B cell (primary cell): ENCODE measurements at regions not wholly inside any gene's neighbourhood (a gene's known extent, or its start where the extent isn't known, plus 50 kb on each side); places are given as distances from the start of the nearest gene placed in this dataset.

Experiments used
- ATAC-seq: fragments of 200-7000 bp; cut with Tn5 transposase; one replicate; pipeline ENCODE4 v1.10.0; 2021; ENCODE audit warnings: low read depth, mild to moderate bottlenecking, moderate number of reproducible peaks, moderate library complexity
- CTCF ChIA-PET: fragments of 350-600 bp; sonication (Branson Sonifier 250); formaldehyde crosslinking; loops from one replicate; lab custom pipeline; 2021; ENCODE audit warnings: antibody characterized with exemption, inconsistent platforms; lab: Charles Lee
- POLR2A ChIA-PET: fragments of 350-600 bp; sonication (Branson Sonifier 250); formaldehyde crosslinking; loops from one replicate; lab custom pipeline; 2021; ENCODE audit warnings: antibody characterized with exemption; lab: Charles Lee
- DNase-seq: peaks from one replicate; pipeline ENCODE4 v3.0.0; 2013
- H2AFZ ChIP-seq: 2 replicates; pipeline ENCODE4 v1.6.1; 2012; ENCODE audit warnings: mild to moderate bottlenecking, low read depth, low read length; ENCODE audit not compliant: insufficient read depth, poor library complexity, severe bottlenecking
- H3K27ac ChIP-seq, 2 donors: 1 replicate in 1 of 2; 2 replicates in 1 of 2; pipeline ENCODE4 v1.5.1; 2012 to 2013; ENCODE audit warnings: low read length in 2 of 2, mild to moderate bottlenecking in 2 of 2, moderate library complexity in 1 of 2
- H3K27me3 ChIP-seq, 4 experiments: fragments of 200-600 bp in 1 of 4; sonication (generic) in 1 of 4; replicated peaks in 1 of 4; 1 replicate in 2 of 4; 2 replicates in 2 of 4; pipeline versions ENCODE4 v1.6.1 to v1.7.0; 2013 to 2016; ENCODE audit warnings: low read length in 3 of 4, mild to moderate bottlenecking in 2 of 4, mixed read lengths in 1 of 4, moderate library complexity in 1 of 4; ENCODE audit not compliant: insufficient read depth in 4 of 4, control insufficient read depth in 3 of 4; ENCODE audit errors: control extremely low read depth in 1 of 4
- H3K36me3 ChIP-seq, 2 experiments: replicated peaks in 1 of 2; 1 replicate in 1 of 2; 2 replicates in 1 of 2; pipeline versions ENCODE4 v1.6.1 to v1.7.1; 2013; ENCODE audit warnings: low read length in 1 of 2; ENCODE audit not compliant: insufficient read depth in 2 of 2, control insufficient read depth in 1 of 2; ENCODE audit errors: control extremely low read depth in 1 of 2, extremely low read depth in 1 of 2
- H3K4me1 ChIP-seq, 2 donors: fragments of 200-600 bp in 1 of 2; sonication (generic) in 1 of 2; 1 replicate in 1 of 2; 2 replicates in 1 of 2; pipeline versions ENCODE4 v1.5.1 to v1.6.1; 2013 to 2017; ENCODE audit warnings: low read length in 2 of 2; ENCODE audit not compliant: control insufficient read depth in 2 of 2, insufficient read depth in 2 of 2
- H3K4me2 ChIP-seq: replicated peaks from 2 replicates; pipeline ENCODE3; 2012; ENCODE audit warnings: mild to moderate bottlenecking, low read depth, low read length; ENCODE audit not compliant: poor library complexity, severe bottlenecking
- H3K4me3 ChIP-seq, 5 experiments: fragments of 200-600 bp in 1 of 5; sonication (generic) in 1 of 5; 1 replicate in 3 of 5; 2 replicates in 2 of 5; pipeline versions ENCODE4 v1.5.1 to v1.7.0; 2011 to 2016; ENCODE audit warnings: low read length in 4 of 5, mild to moderate bottlenecking in 4 of 5, low read depth in 2 of 5, control low read depth in 1 of 5, moderate library complexity in 1 of 5; ENCODE audit not compliant: insufficient read depth in 1 of 5; ENCODE audit errors: control extremely low read depth in 1 of 5, extremely low read depth in 1 of 5
- H3K79me2 ChIP-seq: fragments of 200-600 bp; sonication (generic); one replicate; pipeline ENCODE4 v1.6.0; 2016; ENCODE audit warnings: low read length; ENCODE audit not compliant: control insufficient read depth, insufficient read depth
- H3K9ac ChIP-seq: fragments of 200-600 bp; sonication (generic); 2 replicates; pipeline ENCODE4 v1.6.1; 2017; ENCODE audit warnings: mild to moderate bottlenecking, low read length, moderate library complexity
- H3K9me3 ChIP-seq, 3 donors: one replicate each; pipeline versions ENCODE4 v1.6.1 to v1.7.1; 2013; ENCODE audit warnings: low read length in 2 of 3; ENCODE audit not compliant: control insufficient read depth in 2 of 3, insufficient read depth in 1 of 3; ENCODE audit errors: control extremely low read depth in 1 of 3
- H4K20me1 ChIP-seq: 2 replicates; pipeline ENCODE4 v1.6.0; 2012; ENCODE audit warnings: mild to moderate bottlenecking, low read length; ENCODE audit not compliant: insufficient read depth, control insufficient read depth, poor library complexity, severe bottlenecking
- H3K27ac Mint-ChIP-seq: one replicate; pipeline ENCODE4 v1.8.0; 2021; ENCODE audit warnings: mixed read lengths
- H3K27me3 Mint-ChIP-seq: one replicate; pipeline ENCODE4 v1.8.0; 2021; ENCODE audit warnings: mixed read lengths
- H3K4me1 Mint-ChIP-seq: one replicate; pipeline ENCODE4 v1.8.0; 2021; ENCODE audit warnings: mixed read lengths
- H3K4me3 Mint-ChIP-seq: one replicate; pipeline ENCODE4 v1.8.0; 2021; ENCODE audit warnings: mixed read lengths
- H3K9me3 Mint-ChIP-seq: one replicate; pipeline ENCODE4 v1.8.0; 2022; ENCODE audit warnings: mixed read lengths; ENCODE audit not compliant: insufficient read depth
- CTCF ChIP-seq: fragments of 200-600 bp; IDR thresholded peaks from one replicate; pipeline ENCODE4 v1.8.0; 2022; ENCODE audit warnings: antibody characterized with exemption, mild to moderate bottlenecking
- EZH2 ChIP-seq: IDR thresholded peaks from 2 replicates; pipeline ENCODE4 v1.6.1; 2012; ENCODE audit warnings: borderline replicate concordance, low read depth, mild to moderate bottlenecking, moderate library complexity, low read length; ENCODE audit not compliant: insufficient read depth, poor library complexity, severe bottlenecking
- WGBS: methylation state at CpG from one replicate; pipeline ENCODE4 v1.1.5; 2013; ENCODE audit warnings: missing lambda C conversion rate; ENCODE audit not compliant: insufficient coverage; 5-methylcytosine and 5-hydroxymethylcytosine counted together
- intact Hi-C: fragments of 100-400 bp; cut with micrococcal nuclease; formaldehyde crosslinking; loops from one replicate; pipeline ENCODE4 v1.10.0; 2022

- ATAC-seq, result no peak
- Histone ChIP-seq H3K27ac (no peak overlapping the region), H3K79me2 (no peaks in the 10 kb centered on the region), H3K27me3 (no peaks in the 10 kb centered on the region), H3K4me2 (no peak overlapping the region), H3K4me3 (no peak overlapping the region), H3K4me1 (no peaks in the 10 kb centered on the region), H3K36me3 (no peaks in the 10 kb centered on the region), H3K9me3 (peaks cover 0 to 2% (median 0%) of the 10 kb centered on the region in 3 donors), H3K9ac (no peak overlapping the region), H4K20me1 (no peaks in the 10 kb centered on the region), H2AFZ (no peak overlapping the region)
- ChIA-PET POLR2A (no interaction called here), CTCF (no interaction called here)
- Mint-ChIP-seq H3K9me3 (no peaks in the 10 kb centered on the region), H3K27me3 (no peaks in the 10 kb centered on the region), H3K4me1 (no peaks in the 10 kb centered on the region), H3K27ac (no peak overlapping the region), H3K4me3 (no peak overlapping the region)
- TF ChIP-seq CTCF (no peak), EZH2 (no peak)
- no peak for DNase-seq
- WGBS, result 100% methylated on average over 1 of the region's 2 CpGs
- intact Hi-C loops, result no loop called here
Observed at GRCh38 chr18:67581178-67581577, 64.7 kb upstream of the DSEL start.

GRCh38 chr18:67577386-67577785 is 60.9 kb upstream of the DSEL start:
- Histone ChIP-seq H4K20me1 (no peaks in the 10 kb centered on the region), H3K4me2 (no peak overlapping the region), H3K36me3 (no peaks in the 10 kb centered on the region), H3K27ac (no peak overlapping the region), H3K4me3 (no peak overlapping the region), H2AFZ (no peak overlapping the region), H3K27me3 (no peaks in the 10 kb centered on the region), H3K9me3 (no peaks in the 10 kb centered on the region), H3K9ac (no peak overlapping the region), H3K4me1 (no peaks in the 10 kb centered on the region), H3K79me2 (no peaks in the 10 kb centered on the region)
- no peak for ATAC-seq
- intact Hi-C loops, result no loop called here
- no peaks in the 10 kb centered on the region for H3K4me1 Mint-ChIP-seq
- no peaks in the 10 kb centered on the region for H3K27me3 Mint-ChIP-seq
- no peak overlapping the region for H3K4me3 Mint-ChIP-seq
- no peak for DNase-seq
- no peak for TF ChIP-seq EZH2
- no peak for TF ChIP-seq CTCF
- no peak overlapping the region for H3K27ac Mint-ChIP-seq
- H3K9me3 Mint-ChIP-seq, result no peaks in the 10 kb centered on the region
- POLR2A ChIA-PET, result no interaction called here
- CTCF ChIA-PET, result no interaction called here
